HG03064 (cell line): ENCODE measurements at regions not wholly inside any gene's neighbourhood (a gene's known extent, or its start where the extent isn't known, plus 50 kb on each side); places are given as distances from the start of the nearest gene placed in this dataset.
"Not testable (repeated sequence)": the region's sequence is repeated elsewhere in the genome, so short reads cannot be mapped to it uniquely, and the experiment has no call there.

Source experiments
- ATAC-seq: cut with Tn5 transposase; IDR thresholded peaks from one replicate; pipeline ENCODE4 v1.9.1; 2021; ENCODE audit warnings: low read depth; ENCODE audit not compliant: unreplicated experiment

DNA sequence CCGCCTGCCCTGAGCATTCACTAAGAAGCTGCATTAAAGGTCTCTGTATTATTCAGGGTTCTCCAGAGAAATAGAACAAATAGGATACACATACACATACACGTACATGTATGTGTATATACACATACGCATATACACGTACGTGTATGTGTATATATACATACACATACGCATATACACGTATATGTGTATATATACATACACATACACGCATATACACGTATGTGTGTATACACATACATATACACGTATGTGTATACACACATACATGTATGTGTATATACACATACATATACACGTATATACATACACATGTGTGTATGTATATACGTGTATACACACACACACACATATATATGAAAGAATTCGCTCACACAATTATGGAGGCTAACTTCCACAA is 108.9 kb upstream of the BARHL2 start:
- no peak for ATAC-seq

DNA sequence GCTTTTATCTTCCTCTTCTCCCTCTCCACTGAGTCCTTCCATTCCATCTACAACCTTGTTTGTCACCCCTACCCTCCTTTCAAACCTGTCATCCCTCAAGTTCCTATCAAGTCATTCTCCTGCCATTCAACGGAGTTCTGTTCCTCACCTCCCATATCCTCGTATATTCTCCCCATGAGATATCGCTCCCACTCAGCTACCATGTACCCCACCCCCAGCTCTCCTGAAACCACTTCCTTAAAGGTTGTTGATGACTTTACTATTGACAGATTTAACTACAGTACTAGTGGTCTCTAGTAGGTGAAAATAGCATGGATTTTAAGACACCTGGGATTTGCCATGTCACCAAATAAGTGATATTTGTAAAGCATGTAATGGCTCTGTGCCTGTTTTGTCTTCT is 107.4 kb upstream of the BARHL2 start:
- ATAC-seq: no peak

DNA sequence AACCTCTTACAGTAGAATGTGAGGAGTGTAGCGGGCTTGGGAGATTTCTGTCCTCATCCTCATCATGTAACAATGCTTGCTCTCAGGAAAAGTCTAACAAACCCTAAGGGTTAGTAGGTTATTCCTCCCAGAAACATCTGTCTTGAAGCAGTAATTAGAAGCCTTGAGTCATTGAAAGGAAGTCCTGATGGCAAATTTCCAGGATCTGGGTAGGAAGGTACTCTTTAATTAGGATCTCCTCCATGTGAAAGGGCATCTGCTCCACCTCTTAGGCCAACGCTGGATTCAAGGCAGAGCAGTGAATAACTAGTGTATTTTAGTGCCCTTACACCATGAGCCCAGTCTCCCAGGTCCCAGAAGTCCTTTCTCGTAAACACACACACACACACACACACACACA is 106.6 kb upstream of the BARHL2 start:
- ATAC-seq: no peak

DNA sequence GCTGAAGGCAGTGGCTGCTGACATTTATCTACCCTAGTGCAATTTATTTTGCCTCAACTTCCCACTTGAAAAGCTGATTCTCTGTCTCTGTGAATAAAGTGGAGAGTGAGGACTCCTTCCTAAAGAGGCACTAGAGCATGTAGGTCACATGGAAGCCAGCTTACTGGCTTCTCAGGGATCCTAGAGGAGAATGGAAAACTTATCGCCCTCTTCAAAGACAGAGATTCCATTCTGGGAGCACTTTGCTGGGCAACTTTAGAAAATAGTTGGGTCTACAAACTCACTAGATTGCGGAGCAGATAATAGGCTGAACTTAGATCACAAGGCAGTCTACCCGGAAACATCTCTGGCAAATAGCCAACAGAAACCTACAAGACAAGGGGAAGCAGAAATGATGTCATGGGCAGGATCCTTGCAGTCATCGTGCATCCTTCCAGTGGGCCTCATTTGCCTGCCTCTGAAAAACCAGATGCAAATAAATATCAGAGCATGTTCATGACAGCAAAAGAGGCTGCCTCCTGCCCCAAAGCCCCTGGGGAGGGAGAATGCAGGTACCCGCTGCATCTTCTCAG is 104.8 kb upstream of the BARHL2 start:
- no peak for ATAC-seq

DNA sequence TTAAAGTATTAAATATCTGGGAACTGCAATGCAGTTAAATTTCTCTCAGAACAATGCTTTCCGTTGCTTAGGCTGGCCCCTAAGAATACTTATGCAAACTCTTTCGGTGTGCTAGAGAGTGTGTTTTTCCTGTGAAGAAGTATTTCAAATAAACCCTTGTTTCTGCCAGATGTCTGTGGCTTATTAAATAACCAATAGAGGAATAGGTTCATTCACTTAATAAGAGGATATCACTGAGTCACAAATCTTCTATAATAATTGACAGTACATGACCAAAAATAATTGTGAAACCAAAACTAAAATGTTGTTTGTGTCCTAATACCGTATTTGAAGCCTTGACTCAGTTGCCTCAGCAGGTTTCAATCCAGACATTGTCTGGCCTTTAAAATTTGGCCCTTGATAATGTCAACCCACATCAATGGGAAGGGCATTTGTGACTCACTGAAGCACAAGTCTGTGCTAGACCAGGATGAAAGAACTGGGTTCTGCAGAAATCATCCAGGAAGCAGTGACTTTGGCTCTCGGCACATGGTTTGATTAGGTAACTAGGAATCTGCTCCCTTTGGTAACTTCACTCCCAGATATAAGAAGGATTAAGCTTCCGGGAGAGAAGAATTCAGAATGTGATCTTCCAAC is 104.2 kb upstream of the BARHL2 start:
- ATAC-seq: no peak

DNA sequence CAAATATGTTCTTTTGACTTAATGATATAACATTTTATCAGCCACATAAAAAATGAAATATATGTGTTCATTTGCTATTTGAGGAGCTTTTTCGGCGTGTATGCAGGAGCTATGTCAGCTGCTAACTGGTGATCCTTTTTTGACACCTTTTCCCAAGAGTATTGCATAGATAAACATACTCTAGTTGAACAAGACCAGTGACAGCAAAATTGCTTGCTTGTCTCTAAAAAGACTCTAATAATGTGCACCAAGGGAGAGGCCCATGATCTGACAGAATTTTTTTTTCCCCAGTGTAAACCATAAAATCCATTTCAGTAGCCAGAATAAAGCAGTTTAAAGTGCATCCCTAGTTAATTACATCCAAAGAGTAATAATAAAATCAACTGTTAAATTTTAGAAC is 103.6 kb upstream of the BARHL2 start:
- ATAC-seq: no peak

DNA sequence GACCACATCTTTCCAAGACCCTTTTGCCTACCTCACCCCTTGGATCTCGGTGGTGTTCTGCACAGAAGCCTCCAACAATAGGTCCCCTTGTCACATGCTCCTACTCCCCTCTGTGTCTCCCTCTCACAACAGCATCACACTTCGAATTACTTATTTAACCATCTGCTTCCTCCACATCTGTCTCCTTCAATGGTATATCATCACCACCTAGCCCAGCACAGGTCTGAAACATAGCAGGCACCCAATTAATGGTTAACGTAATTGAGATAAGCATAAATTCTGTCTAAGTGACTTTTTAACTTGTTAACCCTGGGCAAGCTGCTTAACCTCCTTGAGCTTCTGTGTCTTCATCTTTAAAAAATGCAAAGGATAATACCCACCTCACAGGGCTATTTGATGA is 100.3 kb upstream of the BARHL2 start:
- no peak for ATAC-seq

DNA sequence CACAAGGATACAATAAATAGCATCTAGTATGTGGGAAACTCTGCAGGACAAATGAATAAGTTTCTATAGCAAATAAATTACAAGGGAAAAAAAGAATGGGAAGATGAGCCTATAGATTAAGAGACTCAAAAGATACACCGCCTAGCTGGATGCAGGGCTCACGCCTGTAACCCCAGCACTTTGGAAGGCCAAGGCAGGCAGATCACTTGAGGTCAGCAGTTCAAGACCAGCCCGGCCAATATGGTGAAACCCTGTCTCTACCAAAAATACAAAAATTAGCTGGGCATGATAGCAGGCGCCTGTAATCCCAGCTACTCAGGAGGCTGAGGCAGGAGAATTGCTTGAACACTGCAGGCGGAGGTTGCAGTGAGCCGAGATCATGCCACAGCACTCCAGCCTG is 95.1 kb upstream of the BARHL2 start:
- not testable (repeated sequence) for ATAC-seq

DNA sequence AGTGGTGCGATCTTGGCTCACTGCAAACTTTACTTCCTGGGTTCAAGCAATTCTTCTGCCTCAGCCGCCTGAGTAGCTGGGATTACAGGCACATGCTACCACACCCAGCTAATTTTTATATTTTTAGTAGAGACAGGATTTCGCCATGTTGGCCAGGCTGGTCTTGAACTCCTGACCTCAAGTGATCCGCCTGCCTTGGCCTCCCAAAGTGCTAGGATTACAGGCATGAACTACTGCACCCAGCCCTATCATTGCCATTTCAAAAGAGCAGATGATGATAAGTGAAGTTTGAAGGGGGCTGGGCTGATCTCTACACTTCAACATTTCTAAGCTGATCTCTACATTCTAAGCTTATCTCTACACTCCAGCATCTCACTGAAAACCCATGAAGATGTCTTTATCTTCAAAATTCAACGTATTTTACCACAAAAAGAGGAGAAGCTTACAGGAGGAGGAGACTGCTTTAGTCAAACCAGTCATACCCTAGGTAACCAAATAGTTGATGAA is 94.4 kb upstream of the BARHL2 start:
- ATAC-seq: not testable (repeated sequence)

DNA sequence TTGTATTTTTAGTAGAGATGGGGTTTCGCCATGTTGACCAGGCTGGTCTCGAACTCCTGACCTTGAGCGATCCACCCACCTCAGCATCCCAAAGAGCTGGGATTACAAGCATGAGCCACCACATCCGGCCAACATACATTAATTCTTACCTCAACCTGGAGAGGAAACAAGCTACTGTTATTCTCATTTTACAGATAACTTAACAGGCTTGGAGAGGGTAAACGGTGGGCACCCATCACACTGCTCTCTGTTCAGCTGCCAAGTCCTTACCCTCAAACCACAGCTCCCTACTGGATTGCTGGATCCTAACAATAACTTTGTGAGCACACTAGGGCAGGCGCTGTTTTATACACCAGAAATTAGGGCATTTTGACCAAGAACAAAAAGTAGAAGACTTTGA is 93.6 kb upstream of the BARHL2 start:
- ATAC-seq: no peak

DNA sequence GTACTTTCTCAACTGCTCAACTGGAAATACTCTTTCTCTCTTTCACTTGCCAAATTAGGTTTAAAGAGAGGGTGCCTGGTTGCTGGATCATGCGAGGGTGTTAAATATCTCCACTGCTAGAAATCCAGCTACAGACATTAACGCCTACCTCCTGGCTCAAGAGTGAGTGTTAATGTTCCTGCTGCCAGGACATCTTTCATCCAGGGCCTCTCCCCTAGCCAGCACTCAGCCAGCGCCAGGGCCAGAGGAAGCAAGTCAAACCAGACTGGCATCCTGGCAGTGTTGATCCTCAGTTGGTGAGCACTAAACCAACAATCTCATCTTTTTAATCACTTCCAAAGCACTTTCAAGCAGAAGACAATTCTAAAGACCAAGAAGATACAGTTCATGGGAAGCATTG is 92.9 kb upstream of the BARHL2 start:
- no peak for ATAC-seq

DNA sequence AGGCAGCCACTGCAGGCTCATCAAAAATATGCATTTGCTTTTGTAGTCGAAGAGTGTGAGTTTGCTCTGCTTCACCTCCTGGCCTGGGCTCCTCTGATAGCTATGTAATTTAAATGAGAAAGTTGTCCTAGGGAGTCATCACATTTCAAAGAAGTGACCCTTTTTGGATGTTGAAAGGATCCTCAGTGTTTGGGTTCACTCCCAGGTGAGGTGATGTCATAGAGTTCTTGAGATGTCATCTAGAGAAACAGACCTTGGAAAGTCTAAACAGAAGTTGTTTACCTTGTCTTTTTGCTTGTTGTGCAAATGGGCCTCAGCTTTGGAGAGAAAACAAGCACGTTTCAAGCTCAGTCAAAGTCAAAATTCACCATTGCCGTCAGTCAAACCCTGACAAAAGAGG is 92.0 kb upstream of the BARHL2 start:
- ATAC-seq: no peak

DNA sequence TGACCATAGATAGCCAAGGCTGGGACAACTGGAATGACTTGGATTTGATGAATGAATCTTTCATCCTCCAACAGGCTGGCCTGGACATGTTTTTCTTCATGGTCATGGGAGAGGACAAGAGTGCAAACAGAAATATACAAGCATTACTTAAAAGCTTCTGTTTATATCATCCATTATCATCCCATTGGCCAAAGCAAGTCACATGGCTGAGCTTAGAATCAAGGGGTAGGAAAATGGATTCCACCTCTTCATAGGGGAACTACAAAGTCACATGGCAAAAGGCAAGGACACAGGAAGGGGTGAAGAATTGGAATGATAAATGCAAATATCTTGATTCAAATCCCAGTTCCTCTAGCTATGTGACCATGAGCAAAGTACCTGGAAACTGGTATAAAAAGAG is 90.2 kb upstream of the BARHL2 start:
- ATAC-seq: no peak

DNA sequence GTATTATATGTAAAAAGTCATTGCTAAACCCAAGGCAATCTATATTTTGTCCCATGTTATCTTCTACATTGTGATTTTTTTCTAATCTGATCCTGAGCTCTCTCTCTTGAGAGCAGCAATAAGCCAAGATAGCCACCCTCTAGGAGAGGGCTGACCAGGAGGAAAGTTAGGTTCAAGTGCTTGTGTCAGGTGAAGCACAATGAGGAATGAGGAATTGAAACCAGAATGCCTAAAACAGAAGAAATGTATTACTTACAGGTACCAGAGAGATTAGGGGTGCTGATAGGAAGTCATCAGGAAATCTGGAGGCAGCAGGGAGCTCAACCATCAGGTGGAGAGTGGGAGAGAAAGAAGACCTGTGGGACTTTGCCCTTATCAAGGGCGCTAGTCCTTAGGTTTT is 85.5 kb upstream of the BARHL2 start:
- no peak for ATAC-seq

DNA sequence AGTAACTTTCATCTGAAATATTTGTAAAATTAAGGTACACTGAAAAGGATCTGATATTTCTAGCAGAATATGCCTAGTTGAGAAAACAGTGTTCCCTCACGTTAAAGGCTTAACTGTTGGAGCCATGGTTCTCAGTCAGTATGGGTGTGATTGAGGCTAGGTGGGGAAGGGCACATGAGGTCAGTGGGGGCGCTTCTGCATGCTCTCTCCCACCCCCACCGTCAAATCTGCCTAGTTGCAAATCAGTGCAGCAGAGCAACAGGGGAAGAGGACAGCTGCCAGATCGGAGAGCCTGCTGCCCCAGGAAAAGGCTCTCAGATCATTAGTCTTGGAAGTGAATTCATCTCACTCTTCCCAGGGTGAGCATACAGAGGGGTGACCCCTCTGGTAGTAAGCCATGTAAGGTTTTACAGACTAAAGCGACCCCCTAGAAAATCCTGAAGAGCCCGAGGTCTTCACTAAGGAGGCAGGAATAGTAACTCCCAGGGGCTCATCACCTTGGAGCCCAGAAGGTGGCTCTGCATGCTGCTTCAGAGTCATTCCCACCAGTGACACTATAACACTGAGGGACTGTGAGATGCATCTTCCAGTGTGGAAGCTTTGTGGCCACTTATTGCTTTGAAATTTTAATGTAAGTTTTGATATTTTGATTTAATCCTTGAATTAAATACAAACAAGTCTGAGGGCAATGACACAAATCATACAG is 83.1 kb upstream of the BARHL2 start:
- no peak for ATAC-seq

DNA sequence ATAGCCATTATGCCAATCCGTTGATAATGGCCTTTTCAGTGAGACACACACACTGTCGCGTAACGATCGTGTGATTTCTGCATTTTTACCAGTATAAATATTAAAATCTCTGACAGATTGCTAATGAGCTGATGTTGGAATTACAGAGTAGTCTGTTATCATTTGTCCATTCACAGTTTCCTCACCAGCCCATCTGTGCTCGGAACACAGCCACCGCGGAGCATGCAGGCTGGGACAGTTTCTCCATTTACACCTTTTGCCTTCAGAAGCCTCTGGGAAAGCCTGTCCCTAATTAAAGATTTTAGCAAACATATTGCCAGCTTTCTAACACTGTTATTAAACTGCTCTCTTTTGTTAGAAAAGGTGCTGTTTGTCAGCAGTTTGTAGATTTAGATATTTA is 82.2 kb upstream of the BARHL2 start:
- no peak for ATAC-seq

DNA sequence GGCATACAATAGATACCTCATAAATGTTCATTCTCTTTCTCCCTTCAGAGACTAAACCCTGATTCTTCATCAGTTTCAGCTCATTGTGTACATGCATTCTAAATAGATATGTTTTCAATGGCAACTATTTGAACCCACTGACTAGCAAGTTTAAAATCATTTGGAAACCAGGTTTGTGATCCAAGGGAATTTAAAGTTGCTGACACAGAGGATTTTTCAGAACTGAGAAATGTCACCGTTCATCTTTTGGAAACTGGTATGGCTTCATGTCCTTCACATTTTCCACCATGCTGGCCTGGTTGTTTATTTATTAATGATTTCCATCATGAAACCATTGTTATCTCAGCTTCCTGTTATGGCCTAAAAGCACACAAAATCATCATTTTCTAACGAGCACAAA is 81.8 kb upstream of the BARHL2 start:
- no peak for ATAC-seq

DNA sequence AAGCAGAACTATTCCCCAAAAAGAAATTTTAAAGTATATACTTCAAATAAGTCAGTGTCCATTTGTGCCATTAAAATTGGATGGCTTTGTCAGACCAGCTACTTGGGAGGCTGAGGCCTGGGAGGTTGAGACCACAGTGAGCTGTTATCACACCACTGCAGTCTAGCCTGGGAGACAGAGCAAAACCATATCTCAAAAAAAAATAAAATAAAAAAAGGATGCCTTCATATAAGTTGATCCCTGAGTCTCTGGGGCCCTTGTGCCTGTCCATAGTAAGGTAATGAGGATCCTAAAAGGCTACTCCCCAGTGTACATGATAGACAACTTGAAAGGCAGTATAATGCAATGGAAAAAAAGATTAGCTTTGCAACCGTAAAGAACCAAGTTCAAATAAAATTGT is 81.2 kb upstream of the BARHL2 start:
- ATAC-seq: no peak

DNA sequence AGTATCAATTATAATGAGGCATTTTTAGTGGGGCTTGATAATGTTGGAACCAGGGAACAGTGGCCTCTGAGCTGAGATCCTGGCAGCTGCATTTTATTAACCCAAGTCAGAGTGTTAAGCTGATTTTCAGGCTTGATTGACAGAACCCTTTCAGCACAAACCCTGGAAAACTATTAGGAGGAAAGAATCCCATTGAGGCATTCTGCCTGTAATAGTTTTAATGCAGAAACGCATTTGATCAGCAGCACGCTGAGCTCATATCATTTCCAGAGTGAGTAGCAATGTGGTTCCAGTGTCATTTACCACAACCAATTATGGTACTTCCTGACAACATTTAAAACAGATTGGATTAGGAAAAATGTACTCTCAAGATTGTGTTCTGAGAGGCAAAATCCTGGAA is 78.3 kb upstream of the BARHL2 start:
- ATAC-seq: no peak

DNA sequence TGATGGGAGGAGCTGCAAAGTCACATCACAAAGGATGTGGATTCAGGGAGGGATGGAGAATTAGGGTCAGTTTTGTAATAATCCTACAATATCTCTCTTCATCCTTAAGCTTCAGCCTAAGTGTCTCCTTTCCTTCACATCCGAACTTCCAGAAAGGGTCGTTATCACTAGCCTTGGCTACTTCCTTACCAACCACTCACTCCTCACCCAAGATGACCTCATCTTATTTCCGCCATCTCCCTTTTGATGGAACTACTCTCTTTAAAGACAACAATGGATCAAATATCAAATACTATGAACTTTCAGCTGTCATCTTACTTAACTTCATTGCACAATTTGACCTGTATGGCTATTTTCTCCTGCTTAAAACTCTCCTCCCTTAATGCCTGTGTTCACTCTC is 69.6 kb upstream of the BARHL2 start:
- no peak for ATAC-seq

DNA sequence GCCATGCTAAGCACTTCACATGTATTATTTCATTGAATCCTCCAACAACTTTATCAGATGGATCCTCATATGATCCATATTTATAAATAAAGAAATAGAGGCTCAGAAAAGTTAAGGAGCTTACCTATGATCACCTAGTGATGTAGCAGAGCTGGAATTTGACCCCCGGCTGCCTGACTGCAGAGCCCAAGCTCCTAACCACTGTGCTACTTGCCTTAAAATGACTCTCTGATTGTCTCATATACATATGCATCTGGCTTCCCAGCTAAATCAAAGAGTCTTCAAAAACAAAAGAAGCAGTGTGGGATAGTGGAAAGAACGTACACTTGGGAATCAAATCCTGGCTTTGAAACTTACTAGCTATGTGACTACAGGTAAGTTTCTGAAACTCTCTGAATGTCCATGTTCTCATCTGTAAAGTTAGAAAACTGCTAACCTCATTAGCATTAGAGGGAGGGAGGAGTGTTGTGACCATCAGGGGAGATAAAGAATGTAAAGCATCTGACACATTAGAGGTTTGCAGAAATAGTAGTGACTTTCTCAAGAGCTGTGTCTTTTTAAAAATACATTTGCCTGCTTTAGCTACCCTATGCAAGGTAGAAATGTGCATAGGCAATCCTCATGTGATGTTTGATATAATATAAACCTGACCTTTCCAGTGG is 67.2 kb upstream of the BARHL2 start:
- ATAC-seq: no peak

DNA sequence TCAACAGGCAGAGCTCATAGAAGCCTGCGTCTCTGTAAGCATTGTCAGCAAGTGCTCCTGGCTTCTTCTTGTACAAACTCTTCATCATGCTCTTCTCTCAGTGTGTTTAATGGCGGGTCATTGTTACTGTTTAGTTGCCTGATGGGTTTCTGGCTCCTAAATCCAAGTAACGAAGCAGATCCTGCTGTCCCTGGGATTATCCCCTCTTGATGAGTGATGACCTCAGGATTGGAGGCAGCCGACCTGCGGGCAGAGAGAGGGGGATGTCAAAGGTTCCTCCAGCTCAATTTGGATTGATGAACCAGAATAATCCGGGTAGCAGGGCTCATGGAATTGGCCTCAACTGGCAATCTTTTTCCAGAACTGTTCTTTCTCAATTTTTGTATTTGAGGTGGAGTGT is 66.1 kb upstream of the BARHL2 start:
- ATAC-seq: no peak
